Endothelial cell of umbilical vein (primary cell): ENCODE measurements at regions not wholly inside any gene's neighbourhood (a gene's known extent, or its start where the extent isn't known, plus 50 kb on each side); places are given as distances from the start of the nearest gene placed in this dataset.

Source experiments
- CTCF ChIP-seq, 2 donors: IDR thresholded peaks; 1 replicate in 1 of 2; 2 replicates in 1 of 2; pipeline ENCODE4 v1.5.1; 2011; ENCODE audit warnings: low read length in 2 of 2, mild to moderate bottlenecking in 2 of 2, moderate library complexity in 2 of 2, control low read depth in 1 of 2, inconsistent platforms in 1 of 2, low read depth in 1 of 2; ENCODE audit not compliant: insufficient read depth in 1 of 2; ENCODE audit errors: extremely low read depth in 1 of 2
- EZH2 ChIP-seq: IDR thresholded peaks from 2 replicates; pipeline ENCODE4 v1.6.1; 2012; ENCODE audit warnings: borderline replicate concordance, low read depth, mild to moderate bottlenecking, moderate library complexity, low read length, inconsistent platforms; ENCODE audit not compliant: severe bottlenecking
- MAX ChIP-seq: IDR thresholded peaks from 2 replicates; pipeline ENCODE4 v1.6.1; 2011; ENCODE audit not compliant: insufficient read depth, insufficient read length
- MYC ChIP-seq: IDR thresholded peaks from one replicate; pipeline ENCODE4 v1.6.1; 2011; ENCODE audit warnings: mild to moderate bottlenecking, low read depth, low read length
- POLR2A ChIP-seq: IDR thresholded peaks from 2 replicates; pipeline ENCODE4 v1.6.1; 2012; ENCODE audit warnings: low read depth, mild to moderate bottlenecking, control low read depth, low read length
- POLR2AphosphoS5 ChIP-seq: IDR thresholded peaks from 2 replicates; pipeline ENCODE4 v1.6.1; 2012; ENCODE audit warnings: low read depth, mild to moderate bottlenecking, control low read depth, low read length, moderate library complexity; ENCODE audit not compliant: insufficient read depth

- TF ChIP-seq CTCF (IDR thresholded peaks at IDR 0.05; ENCODE audit: extremely low read depth in 1 of 2, insufficient read depth in 1 of 2, low read depth in 1 of 2, low read length in 2 of 2), result no peak
- no peak for TF ChIP-seq POLR2A
- TF ChIP-seq MAX, result no peak
- no peak for TF ChIP-seq POLR2AphosphoS5
- TF ChIP-seq EZH2, result no peak
- TF ChIP-seq MYC, result no peak
These were observed 289.6 kb downstream of the TCERG1L start for GRCh38 chr10:131021969-131022368.
